Endothelial cell of umbilical vein (primary cell): ENCODE measurements at regions not wholly inside any gene's neighbourhood (a gene's known extent, or its start where the extent isn't known, plus 50 kb on each side); places are given as distances from the start of the nearest gene placed in this dataset.
"Not testable (repeated sequence)": the region's sequence is repeated elsewhere in the genome, so short reads cannot be mapped to it uniquely, and the experiment has no call there.

ENCODE experiments used
- BruUV-seq: library from RNA; stranded (reverse); fragments of 400-500 nt; replicated peaks from 2 replicates; lab custom pipeline; 2021; lab: Mats Ljungman, UMichigan
- CTCF ChIA-PET: fragments of 300-600, 350-600 bp; sonication (Branson Sonifier 250); formaldehyde crosslinking; loops from one replicate; lab custom pipeline; 2021; ENCODE audit warnings: antibody characterized with exemption, inconsistent platforms; lab: Charles Lee
- POLR2A ChIA-PET: fragments of 300-600, 350-600 bp; sonication (Branson Sonifier 250); formaldehyde crosslinking; loops from one replicate; lab custom pipeline; 2021; ENCODE audit warnings: antibody characterized with exemption, inconsistent platforms; lab: Charles Lee
- DNase-seq: peaks from one replicate; pipeline ENCODE4 v3.0.0-alpha.2; 2011; ENCODE audit warnings: low read depth, low spot score
- FAIRE-seq: peaks from 2 replicates; lab custom pipeline; 2011; peaks lifted over from hg19 to GRCh38; lab: Jason Lieb, UNC
- H2AFZ ChIP-seq: 2 replicates; pipeline ENCODE4 v1.6.0; 2012; ENCODE audit warnings: low read depth, low read length, control low read depth, inconsistent platforms
- H3K27ac ChIP-seq: 2 replicates; pipeline ENCODE4 v1.5.1; 2011; ENCODE audit warnings: low read depth, mild to moderate bottlenecking, control low read depth, low read length, moderate library complexity; ENCODE audit not compliant: insufficient read depth
- H3K27me3 ChIP-seq, 2 experiments: 2 replicates each; pipeline versions ENCODE4 v1.6.0 to v1.6.1; 2011; ENCODE audit warnings: low read length in 2 of 2, mixed read lengths in 1 of 2; ENCODE audit not compliant: control insufficient read depth in 2 of 2, insufficient read depth in 2 of 2
- H3K36me3 ChIP-seq, 2 experiments: 2 replicates in 1 of 2; 3 replicates in 1 of 2; pipeline ENCODE4 v1.5.1; 2011; ENCODE audit warnings: low read length in 2 of 2, mild to moderate bottlenecking in 1 of 2, moderate library complexity in 1 of 2; ENCODE audit not compliant: control insufficient read depth in 2 of 2, insufficient read depth in 2 of 2; ENCODE audit errors: extremely low read depth in 1 of 2
- H3K4me1 ChIP-seq: 3 replicates; pipeline ENCODE4 v1.5.1; 2011; ENCODE audit warnings: mild to moderate bottlenecking, low read length; ENCODE audit not compliant: control insufficient read depth, insufficient read depth; ENCODE audit errors: extremely low read depth
- H3K4me2 ChIP-seq: 2 replicates; pipeline ENCODE4 v1.6.1; 2011; ENCODE audit warnings: low read length, control low read depth, mixed read lengths; ENCODE audit not compliant: insufficient read depth
- H3K4me3 ChIP-seq, 3 experiments: fragments of 200-600 bp in 1 of 3; sonication (generic), shearing (Covaris generic) in 1 of 3; replicated peaks in 1 of 3; 2 replicates each; pipeline ENCODE4 v1.5.1; 2011 to 2016; ENCODE audit warnings: control low read depth in 3 of 3, low read length in 3 of 3, mild to moderate bottlenecking in 2 of 3, inconsistent platforms in 1 of 3, low read depth in 1 of 3, moderate library complexity in 1 of 3; ENCODE audit not compliant: insufficient read depth in 1 of 3
- H3K79me2 ChIP-seq: 2 replicates; pipeline ENCODE4 v1.6.0; 2012; ENCODE audit warnings: low read length, inconsistent platforms; ENCODE audit not compliant: control insufficient read depth, insufficient read depth
- H3K9ac ChIP-seq: replicated peaks from 2 replicates; pipeline ENCODE3; 2011; ENCODE audit warnings: low read length, control low read depth; ENCODE audit not compliant: insufficient read depth; ENCODE audit errors: extremely low read depth
- H3K9me1 ChIP-seq: replicated peaks from 3 replicates; pipeline ENCODE4 v1.6.0; 2011; ENCODE audit warnings: mild to moderate bottlenecking, low read length; ENCODE audit not compliant: control insufficient read depth, insufficient read depth; ENCODE audit errors: extremely low read depth
- H3K9me3 ChIP-seq: replicated peaks from 2 replicates; pipeline ENCODE4 v1.5.1; 2012; ENCODE audit warnings: low read length, inconsistent platforms; ENCODE audit not compliant: control insufficient read depth, insufficient read depth
- H4K20me1 ChIP-seq: replicated peaks from 2 replicates; pipeline ENCODE3; 2011; ENCODE audit warnings: mild to moderate bottlenecking, low read length; ENCODE audit not compliant: control insufficient read depth, insufficient read depth; ENCODE audit errors: extremely low read depth
- JUN ChIP-seq: IDR thresholded peaks from 2 replicates; pipeline ENCODE4 v1.6.1; 2011; ENCODE audit warnings: borderline replicate concordance, low read depth; ENCODE audit not compliant: insufficient read length, insufficient read depth
- POLR2AphosphoS5 ChIP-seq: IDR thresholded peaks from 2 replicates; pipeline ENCODE4 v1.6.1; 2012; ENCODE audit warnings: low read depth, mild to moderate bottlenecking, control low read depth, low read length, moderate library complexity; ENCODE audit not compliant: insufficient read depth
- dilution Hi-C: fragments of 300-500 bp; cut with MboI; formaldehyde crosslinking; loops from one replicate; pipeline ENCODE4 v1.15.0; 2019; ENCODE audit warnings: low sequenced_read_pairs; ENCODE audit not compliant: extremely low pct_ligation_motif_present
- intact Hi-C: fragments of 100-400 bp; cut with micrococcal nuclease; formaldehyde crosslinking; loops from one replicate; pipeline ENCODE4 v1.10.0; 2022

GRCh38 chr6:16018626-16019025 lies 110.3 kb upstream of the MYLIP start:
- ChIA-PET POLR2A (no interaction called here), CTCF (no interaction called here)
- H3K9ac ChIP-seq: no peak overlapping the region
- no peaks in the 10 kb centered on the region for H3K9me1 ChIP-seq
- no peak overlapping the region for H2AFZ ChIP-seq
- dilution Hi-C loops (no loop called here), intact Hi-C loops (no loop called here)
- H3K36me3 ChIP-seq: no peaks in the 10 kb centered on the region
- no peak overlapping the region for H3K4me3 ChIP-seq
- H3K4me2 ChIP-seq: no peak overlapping the region
- H3K4me1 ChIP-seq: no peaks in the 10 kb centered on the region
- H4K20me1 ChIP-seq: no peaks in the 10 kb centered on the region
- no peaks in the 10 kb centered on the region for H3K27me3 ChIP-seq
- BruUV-seq: no TSS peak
- no peak for TF ChIP-seq JUN
- no peak for TF ChIP-seq POLR2AphosphoS5
- no peak overlapping the region for H3K27ac ChIP-seq
- H3K9me3 ChIP-seq: no peaks in the 10 kb centered on the region
- no peak for FAIRE-seq
- DNase-seq: no peak
- no peaks in the 10 kb centered on the region for H3K79me2 ChIP-seq

DNA sequence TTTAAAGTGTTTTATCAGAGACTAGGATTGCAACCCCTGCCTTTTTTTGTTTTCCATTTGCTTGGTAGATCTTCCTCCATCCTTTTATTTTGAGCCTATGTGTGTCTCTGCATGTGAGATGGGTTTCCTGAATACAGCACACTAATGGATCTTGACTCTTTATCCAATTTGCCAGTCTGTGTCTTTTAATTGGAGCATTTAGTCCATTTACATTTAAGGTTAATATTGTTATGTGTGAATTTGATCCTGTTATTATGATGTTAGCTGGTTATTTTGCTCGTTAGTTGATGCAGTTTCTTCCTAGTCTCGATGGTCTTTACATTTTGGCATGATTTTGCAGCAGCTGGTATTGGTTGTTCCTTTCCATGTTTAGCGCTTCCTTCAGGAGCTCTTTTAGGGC lies 114.6 kb upstream of the MYLIP start:
- DNase-seq, H3K36me3 ChIP-seq, intact Hi-C loops, H3K9ac ChIP-seq, H3K27me3 ChIP-seq, H4K20me1 ChIP-seq, dilution Hi-C loops, CTCF ChIA-PET, H3K4me3 ChIP-seq, POLR2A ChIA-PET, H3K79me2 ChIP-seq, H3K4me1 ChIP-seq, FAIRE-seq, H3K9me1 ChIP-seq, H3K9me3 ChIP-seq, H3K27ac ChIP-seq, H2AFZ ChIP-seq, H3K4me2 ChIP-seq, BruUV-seq: not testable (repeated sequence)
